Activated T-cell treated with anti-CD3 and anti-CD28 coated beads for 24 hours (primary cell): ENCODE measurements at regions not wholly inside any gene's neighbourhood (a gene's known extent, or its start where the extent isn't known, plus 50 kb on each side); places are given as distances from the start of the nearest gene placed in this dataset.

Experiments
- DNase-seq: peaks from one replicate; pipeline ENCODE4 v3.0.0-alpha.2; 2020; ENCODE audit warnings: low read depth

GRCh38 chr5:124372457-124372856 lies 374.0 kb downstream of the ZNF608 start:
- DNase-seq: no peak

GRCh38 chr5:124371111-124371706 lies 375.2 kb downstream of the ZNF608 start:
- no peak for DNase-seq

- DNase-seq: no peak
These were observed 375.8 kb downstream of the ZNF608 start for GRCh38 chr5:124370601-124371000.

- DNase-seq: no peak
These were observed 381.1 kb downstream of the ZNF608 start for GRCh38 chr5:124365361-124365801.

- DNase-seq: no peak
These were observed 390.5 kb downstream of the ZNF608 start for GRCh38 chr5:124355928-124356327.

GRCh38 chr5:124353016-124353415 lies 393.4 kb downstream of the ZNF608 start:
- DNase-seq: no peak

- DNase-seq: no peak
These were observed 394.1 kb downstream of the ZNF608 start for GRCh38 chr5:124352312-124352711.

GRCh38 chr5:124349931-124350330 lies 396.5 kb downstream of the ZNF608 start:
- DNase-seq: no peak

GRCh38 chr5:124343451-124343867 lies 403.0 kb downstream of the ZNF608 start:
- DNase-seq: no peak

GRCh38 chr5:124342986-124343385 lies 403.5 kb downstream of the ZNF608 start:
- DNase-seq: no peak

GRCh38 chr5:124342584-124342983 lies 403.9 kb downstream of the ZNF608 start:
- DNase-seq: no peak

GRCh38 chr5:124342027-124342471 lies 404.4 kb downstream of the ZNF608 start:
- DNase-seq: no peak

- DNase-seq: no peak
These were observed 405.2 kb downstream of the ZNF608 start for GRCh38 chr5:124341066-124341858.

- no peak for DNase-seq
These were observed 408.4 kb downstream of the ZNF608 start for GRCh38 chr5:124337996-124338395.

GRCh38 chr5:124333298-124333979 lies 413.0 kb downstream of the ZNF608 start:
- no peak for DNase-seq

GRCh38 chr5:124332273-124332672 lies 414.2 kb downstream of the ZNF608 start:
- DNase-seq: no peak

- DNase-seq: no peak
These were observed 415.7 kb downstream of the ZNF608 start for GRCh38 chr5:124330595-124331220.

- no peak for DNase-seq
These were observed 418.2 kb downstream of the ZNF608 start for GRCh38 chr5:124328201-124328600.

- DNase-seq: no peak
These were observed 427.8 kb downstream of the ZNF608 start for GRCh38 chr5:124318661-124319060.

GRCh38 chr5:124317451-124317850 lies 429.0 kb downstream of the ZNF608 start:
- DNase-seq: no peak

GRCh38 chr5:124315741-124316415 lies 430.6 kb downstream of the ZNF608 start:
- DNase-seq: no peak

GRCh38 chr5:124310453-124310852 lies 436.0 kb downstream of the ZNF608 start:
- no peak for DNase-seq
